ENCODE measurements at regions not wholly inside any gene's neighbourhood (a gene's known extent, or its start where the extent isn't known, plus 50 kb on each side); places are given as distances from the start of the nearest gene placed in this dataset.
A peak's percentile ranks its signal among the peaks of the same experiment; 100 is the strongest.
"Not testable (repeated sequence)": the region's sequence is repeated elsewhere in the genome, so short reads cannot be mapped to it uniquely, and the experiment has no call there.

DNA sequence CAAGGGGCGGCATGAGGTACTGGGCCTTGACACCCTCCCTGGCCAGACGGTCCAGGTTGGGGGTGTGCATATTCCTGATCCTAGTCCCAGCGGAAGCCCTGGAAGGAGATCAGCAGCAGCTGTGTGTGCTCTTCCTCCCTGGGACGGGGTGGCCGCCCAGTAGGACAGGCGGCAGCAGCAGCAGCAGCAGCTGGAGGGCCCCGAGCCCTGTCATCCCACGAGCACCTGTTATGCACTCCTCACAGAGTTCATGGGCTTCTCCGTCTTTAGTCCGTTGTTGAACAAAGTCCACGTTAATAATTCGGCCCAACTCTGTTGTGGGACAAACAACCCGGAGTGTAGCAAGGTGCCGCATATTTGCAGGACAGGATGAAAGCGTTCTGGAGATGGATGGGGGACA is 205.6 kb downstream of the OTOP1 start:
- H3K27me3 Mint-ChIP-seq (ENCODE audit: low read depth in 2 of 2) = peaks cover 20 to 21% of the 10 kb centered on the region in 2 donors
- H3K27ac Mint-ChIP-seq; DNase-seq; H3K4me3 Mint-ChIP-seq; intact Hi-C loops (cut with micrococcal nuclease); H3K9me3 ChIP-seq (ENCODE audit: control insufficient read depth, insufficient read depth, low read length); H3K27ac ChIP-seq (ENCODE audit: low read length); ATAC-seq; H3K4me3 ChIP-seq (ENCODE audit: low read length); H3K4me1 ChIP-seq (ENCODE audit: control insufficient read depth, insufficient read depth, low read length); H3K36me3 ChIP-seq (ENCODE audit: control insufficient read depth, insufficient read depth, low read length); H3K9me3 Mint-ChIP-seq; H3K27me3 ChIP-seq (ENCODE audit: control insufficient read depth, insufficient read depth, low read length); H3K4me1 Mint-ChIP-seq; H3K36me3 Mint-ChIP-seq: not testable (repeated sequence)
- no CpG with 5 or more reads among the region's 15 CpGs for WGBS (ENCODE audit: insufficient coverage)

DNA sequence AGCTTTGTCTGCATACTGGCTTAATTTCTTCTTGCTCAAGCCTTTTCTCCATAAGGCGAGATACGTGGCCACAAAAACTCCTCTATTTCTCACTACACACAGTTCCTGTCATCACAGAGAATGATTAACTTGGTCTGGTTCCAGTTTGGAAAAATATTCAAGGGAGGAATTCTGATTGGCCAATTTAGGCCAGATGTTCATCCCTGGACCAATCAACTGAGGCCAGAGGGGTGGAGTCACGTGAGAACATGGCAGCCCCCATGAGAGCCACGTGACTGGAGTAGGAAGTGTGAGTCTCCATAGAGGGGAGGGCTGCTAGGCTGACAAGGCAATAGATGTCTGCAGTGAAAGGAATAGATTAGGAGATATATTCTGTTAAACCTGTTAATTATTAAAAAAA is 200.0 kb downstream of the OTOP1 start:
- ATAC-seq; DNase-seq; H3K27me3 Mint-ChIP-seq (ENCODE audit: low read depth in 2 of 2); H3K27me3 ChIP-seq (ENCODE audit: control insufficient read depth, insufficient read depth, low read length); intact Hi-C loops (cut with micrococcal nuclease); H3K4me1 ChIP-seq (ENCODE audit: control insufficient read depth, insufficient read depth, low read length); H3K27ac Mint-ChIP-seq; H3K36me3 Mint-ChIP-seq; H3K9me3 Mint-ChIP-seq; H3K4me3 ChIP-seq (ENCODE audit: low read length); H3K4me1 Mint-ChIP-seq; H3K9me3 ChIP-seq (ENCODE audit: control insufficient read depth, insufficient read depth, low read length); H3K36me3 ChIP-seq (ENCODE audit: control insufficient read depth, insufficient read depth, low read length); H3K27ac ChIP-seq (ENCODE audit: low read length); H3K4me3 Mint-ChIP-seq: not testable (repeated sequence)
- 82% methylated on average over 4 of the region's 4 CpGs for WGBS (ENCODE audit: insufficient coverage)

DNA sequence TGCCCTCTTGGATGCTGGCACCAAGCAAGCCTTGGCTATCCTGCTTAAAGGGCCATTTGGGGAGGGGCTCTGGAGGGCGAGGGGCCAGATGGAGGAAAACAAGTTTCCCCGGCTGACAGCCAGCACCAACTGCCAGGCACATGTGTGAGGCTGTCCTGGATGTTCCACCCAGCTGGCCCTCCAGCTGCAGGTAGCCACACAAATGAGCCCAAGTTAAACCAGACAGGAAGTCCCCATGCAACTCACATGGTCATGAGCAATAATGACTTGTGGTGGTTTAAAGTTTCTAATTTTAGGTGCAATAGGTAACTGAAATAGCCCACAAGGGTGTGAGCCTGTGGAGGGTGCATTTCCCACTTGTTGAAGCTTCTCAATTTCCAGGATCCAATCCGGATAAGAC is 198.0 kb downstream of the OTOP1 start:
- H3K9me3 ChIP-seq (ENCODE audit: control insufficient read depth, insufficient read depth, low read length); H3K36me3 ChIP-seq (ENCODE audit: control insufficient read depth, insufficient read depth, low read length); H3K27ac Mint-ChIP-seq; H3K9me3 Mint-ChIP-seq; H3K4me3 ChIP-seq (ENCODE audit: low read length); H3K4me1 Mint-ChIP-seq; H3K4me3 Mint-ChIP-seq; H3K27me3 ChIP-seq (ENCODE audit: control insufficient read depth, insufficient read depth, low read length); H3K27ac ChIP-seq (ENCODE audit: low read length); DNase-seq; ATAC-seq; H3K4me1 ChIP-seq (ENCODE audit: control insufficient read depth, insufficient read depth, low read length); H3K27me3 Mint-ChIP-seq (ENCODE audit: low read depth in 2 of 2); H3K36me3 Mint-ChIP-seq; intact Hi-C loops (cut with micrococcal nuclease): not testable (repeated sequence)
- WGBS (ENCODE audit: insufficient coverage) = 79% methylated on average over 3 of the region's 3 CpGs

DNA sequence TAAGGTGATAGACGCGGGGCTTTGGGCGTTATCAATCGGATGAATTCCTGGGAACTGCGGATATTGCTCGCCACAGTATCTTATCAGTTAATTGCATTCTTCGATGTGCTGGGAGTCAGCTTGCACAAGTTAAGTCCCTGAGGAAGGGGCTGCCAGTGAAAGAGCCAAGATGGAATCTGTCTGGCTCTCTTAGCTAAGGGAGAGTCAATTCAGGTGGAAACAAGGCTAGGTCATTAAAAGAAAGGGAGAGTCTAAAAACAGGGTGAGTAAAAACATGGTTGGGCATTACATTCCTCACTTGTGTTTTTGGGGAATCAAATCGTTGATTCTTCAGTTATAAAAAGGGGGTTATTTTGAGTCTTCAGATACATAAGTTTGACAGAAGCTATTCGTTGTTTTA is 196.2 kb downstream of the OTOP1 start:
- H3K27me3 ChIP-seq (ENCODE audit: control insufficient read depth, insufficient read depth, low read length); H3K4me1 Mint-ChIP-seq; ATAC-seq; H3K36me3 ChIP-seq (ENCODE audit: control insufficient read depth, insufficient read depth, low read length); H3K27ac ChIP-seq (ENCODE audit: low read length); H3K4me3 ChIP-seq (ENCODE audit: low read length); H3K9me3 Mint-ChIP-seq; H3K36me3 Mint-ChIP-seq; H3K9me3 ChIP-seq (ENCODE audit: control insufficient read depth, insufficient read depth, low read length); intact Hi-C loops (cut with micrococcal nuclease); H3K27ac Mint-ChIP-seq; H3K4me3 Mint-ChIP-seq; DNase-seq; H3K4me1 ChIP-seq (ENCODE audit: control insufficient read depth, insufficient read depth, low read length): not testable (repeated sequence)
- WGBS (ENCODE audit: insufficient coverage) = 83% methylated on average over 8 of the region's 9 CpGs
- H3K27me3 Mint-ChIP-seq (ENCODE audit: low read depth in 2 of 2) = peaks cover 6 to 12% of the 10 kb centered on the region in 2 donors

DNA sequence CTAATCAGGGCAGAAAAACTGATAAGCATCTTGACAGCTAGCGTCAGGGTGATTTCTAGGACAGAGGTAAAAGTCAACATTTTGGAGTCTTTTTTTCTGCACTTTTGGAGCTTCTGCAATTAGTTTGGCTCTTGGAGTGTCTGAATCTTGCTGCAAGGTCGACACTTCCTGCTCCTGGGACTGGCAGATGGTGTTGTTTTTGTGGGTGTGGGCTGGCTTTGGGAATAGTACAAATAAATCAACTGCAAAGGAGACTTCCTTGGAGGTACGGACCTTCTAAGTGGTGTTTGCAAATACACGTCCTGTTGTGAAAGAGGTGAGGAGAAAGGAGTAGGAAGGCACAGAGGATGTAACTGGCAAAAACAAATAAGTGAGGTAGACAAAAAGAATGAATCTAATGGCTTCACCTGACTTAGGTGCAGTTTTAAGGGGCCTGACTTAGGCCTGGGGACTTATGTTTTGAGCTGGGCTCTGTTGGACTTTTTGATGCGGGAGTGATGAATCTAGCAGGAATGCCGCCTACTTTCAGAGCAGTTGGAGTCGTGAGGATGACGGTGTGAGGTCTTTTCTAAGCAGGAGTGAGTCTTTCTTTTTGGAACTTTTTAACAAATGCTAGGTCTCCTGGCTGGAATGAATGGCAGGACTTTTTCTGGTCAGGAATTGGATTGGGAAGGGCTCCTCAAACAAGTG is 195.1 kb downstream of the OTOP1 start:
- H3K27me3 Mint-ChIP-seq (ENCODE audit: low read depth in 2 of 2) = peaks cover 9 to 20% of the 10 kb centered on the region in 2 donors
- H3K27ac Mint-ChIP-seq; ATAC-seq; H3K9me3 Mint-ChIP-seq; H3K27me3 ChIP-seq (ENCODE audit: control insufficient read depth, insufficient read depth, low read length); H3K4me1 Mint-ChIP-seq; H3K4me1 ChIP-seq (ENCODE audit: control insufficient read depth, insufficient read depth, low read length); H3K4me3 ChIP-seq (ENCODE audit: low read length); intact Hi-C loops (cut with micrococcal nuclease); H3K36me3 Mint-ChIP-seq; H3K4me3 Mint-ChIP-seq; H3K9me3 ChIP-seq (ENCODE audit: control insufficient read depth, insufficient read depth, low read length); H3K36me3 ChIP-seq (ENCODE audit: control insufficient read depth, insufficient read depth, low read length); H3K27ac ChIP-seq (ENCODE audit: low read length); DNase-seq: not testable (repeated sequence)
- WGBS (ENCODE audit: insufficient coverage) = 74% methylated on average over 8 of the region's 8 CpGs

DNA sequence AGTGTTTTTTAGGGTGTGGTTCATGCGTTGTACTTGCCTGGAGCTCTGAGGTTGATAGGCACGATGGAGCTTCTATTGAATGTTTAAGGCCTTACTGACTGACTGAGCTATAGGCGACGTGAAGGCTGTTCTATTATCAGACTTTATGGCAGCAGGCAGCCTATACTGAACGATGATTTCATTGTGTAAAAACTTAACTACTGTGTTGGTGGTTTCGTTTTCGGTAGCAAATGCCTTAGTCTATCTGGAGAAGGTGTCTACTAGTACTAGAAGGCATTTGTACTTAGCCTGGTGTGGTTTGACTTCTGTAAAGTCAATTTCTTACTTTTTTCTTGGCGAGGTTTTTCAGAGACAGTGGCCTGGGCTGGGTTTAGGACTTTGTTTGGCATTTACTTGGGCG is 194.4 kb downstream of the OTOP1 start:
- H3K27me3 Mint-ChIP-seq (ENCODE audit: low read depth in 2 of 2) = peaks cover 9 to 20% of the 10 kb centered on the region in 2 donors
- peak in 1 of 2 donors; percentile 13 for DNase-seq

DNA sequence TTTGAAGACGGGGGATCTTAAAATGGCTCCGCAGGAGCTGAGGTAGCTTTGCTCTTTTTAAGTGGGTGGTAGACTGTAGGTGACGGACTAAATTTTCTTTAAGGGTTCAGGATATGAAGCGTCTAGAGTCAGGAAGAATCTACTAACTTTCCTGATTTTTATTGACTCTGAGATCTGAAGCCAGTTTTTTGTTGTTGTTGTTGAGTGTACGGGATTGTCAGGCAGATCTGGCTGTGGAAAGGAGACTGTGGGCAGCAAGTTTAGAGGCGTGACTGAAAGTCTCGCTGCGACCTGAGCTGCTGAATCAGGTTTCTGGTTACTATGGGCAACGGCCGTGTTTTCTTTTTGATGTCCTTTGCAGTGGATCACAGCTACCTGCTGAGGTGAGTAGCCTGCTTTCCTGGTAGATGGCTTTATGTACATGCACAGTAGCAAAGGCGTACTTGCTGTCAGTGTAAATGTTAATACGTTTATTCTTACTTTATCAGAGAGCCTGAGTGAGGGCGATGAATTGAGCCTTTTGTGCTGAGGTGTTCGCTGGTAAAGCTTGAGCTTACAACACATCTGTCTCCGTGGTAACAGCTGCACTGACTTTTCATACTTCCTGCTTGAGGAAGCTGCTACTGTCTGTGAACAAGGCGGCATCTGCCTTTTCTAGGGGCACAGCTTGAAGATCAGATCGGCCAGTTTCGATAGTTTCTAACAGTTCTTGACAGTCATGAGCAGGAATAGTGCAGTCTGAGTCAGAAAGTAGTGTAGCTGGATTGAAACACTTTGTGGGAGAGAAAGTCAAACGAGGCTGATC is 193.7 kb downstream of the OTOP1 start:
- H3K4me3 Mint-ChIP-seq; ATAC-seq; H3K27ac Mint-ChIP-seq; H3K36me3 ChIP-seq (ENCODE audit: control insufficient read depth, insufficient read depth, low read length); H3K27me3 ChIP-seq (ENCODE audit: control insufficient read depth, insufficient read depth, low read length); H3K4me3 ChIP-seq (ENCODE audit: low read length); H3K4me1 ChIP-seq (ENCODE audit: control insufficient read depth, insufficient read depth, low read length); H3K27ac ChIP-seq (ENCODE audit: low read length); H3K36me3 Mint-ChIP-seq; H3K9me3 Mint-ChIP-seq; H3K9me3 ChIP-seq (ENCODE audit: control insufficient read depth, insufficient read depth, low read length); H3K4me1 Mint-ChIP-seq; intact Hi-C loops (cut with micrococcal nuclease): not testable (repeated sequence)
- 67% methylated on average over 16 of the region's 19 CpGs for WGBS (ENCODE audit: insufficient coverage)
- DNase-seq = peak in 1 of 2 donors; percentile 32
- peaks cover 9 to 20% of the 10 kb centered on the region in 2 donors for H3K27me3 Mint-ChIP-seq (ENCODE audit: low read depth in 2 of 2)

More for the DNA sequence above, 194.4 kb downstream of the OTOP1 start:
- H3K36me3 Mint-ChIP-seq; H3K9me3 Mint-ChIP-seq; H3K4me3 Mint-ChIP-seq; H3K27ac Mint-ChIP-seq; H3K36me3 ChIP-seq (ENCODE audit: control insufficient read depth, insufficient read depth, low read length); H3K27ac ChIP-seq (ENCODE audit: low read length); H3K4me1 ChIP-seq (ENCODE audit: control insufficient read depth, insufficient read depth, low read length); H3K4me3 ChIP-seq (ENCODE audit: low read length); intact Hi-C loops (cut with micrococcal nuclease); H3K9me3 ChIP-seq (ENCODE audit: control insufficient read depth, insufficient read depth, low read length); H3K4me1 Mint-ChIP-seq; ATAC-seq; H3K27me3 ChIP-seq (ENCODE audit: control insufficient read depth, insufficient read depth, low read length): not testable (repeated sequence)
- 81% methylated on average over 7 of the region's 9 CpGs for WGBS (ENCODE audit: insufficient coverage)
